CD1c-positive myeloid dendritic cell (primary cell): ENCODE measurements at regions not wholly inside any gene's neighbourhood (a gene's known extent, or its start where the extent isn't known, plus 50 kb on each side); places are given as distances from the start of the nearest gene placed in this dataset.

Experiments
- DNase-seq: peaks from one replicate; pipeline ENCODE4 v3.0.0-alpha.2; 2016; ENCODE audit errors: extremely low spot score

- no peak for DNase-seq
Observed at GRCh38 chr19:46911456-46911855, 50.7 kb downstream of the ARHGAP35 start.

- DNase-seq, result no peak
Observed at GRCh38 chr19:46913198-46913851, 52.5 kb downstream of the ARHGAP35 start.

GRCh38 chr19:46913852-46914430 is 53.1 kb downstream of the ARHGAP35 start:
- peak; percentile 21 for DNase-seq

- no peak for DNase-seq
Observed at GRCh38 chr19:46915386-46915785, 54.6 kb downstream of the ARHGAP35 start.

GRCh38 chr19:46917002-46917401 is 56.2 kb downstream of the ARHGAP35 start:
- DNase-seq, result no peak

- no peak for DNase-seq
Observed at GRCh38 chr19:46919324-46919723, 58.5 kb downstream of the ARHGAP35 start.

- DNase-seq, result no peak
Observed at GRCh38 chr19:46920362-46920761, 59.6 kb downstream of the ARHGAP35 start.

- no peak for DNase-seq
Observed at GRCh38 chr19:46921071-46921470, 60.3 kb downstream of the ARHGAP35 start.

- DNase-seq, result no peak
Observed at GRCh38 chr19:46922465-46922864, 61.7 kb downstream of the ARHGAP35 start.

- DNase-seq, result no peak
Observed at GRCh38 chr19:46924874-46925547, 64.2 kb downstream of the ARHGAP35 start.

GRCh38 chr19:46925548-46925950 is 64.8 kb downstream of the ARHGAP35 start:
- no peak for DNase-seq

GRCh38 chr19:46926170-46927071 is 65.6 kb downstream of the ARHGAP35 start:
- DNase-seq, result no peak

GRCh38 chr19:46927106-46927505 is 66.3 kb downstream of the ARHGAP35 start:
- DNase-seq, result no peak

- DNase-seq, result no peak
Observed at GRCh38 chr19:46927893-46928292, 67.1 kb downstream of the ARHGAP35 start.

- DNase-seq, result no peak
Observed at GRCh38 chr19:46928951-46929350, 68.2 kb downstream of the ARHGAP35 start.

- DNase-seq, result no peak
Observed at GRCh38 chr19:46931202-46931601, 70.4 kb downstream of the ARHGAP35 start.

- no peak for DNase-seq
Observed at GRCh38 chr19:46932346-46932745, 71.5 kb downstream of the ARHGAP35 start.

- no peak for DNase-seq
Observed at GRCh38 chr19:46935066-46935663, 74.4 kb downstream of the ARHGAP35 start.

GRCh38 chr19:46943150-46943946 is 76.3 kb upstream of the NPAS1 start:
- no peak for DNase-seq

- DNase-seq, result no peak
Observed at GRCh38 chr19:46944123-46944748, 75.4 kb upstream of the NPAS1 start.
